HEK293 (cell line): ENCODE measurements at regions not wholly inside any gene's neighbourhood (a gene's known extent, or its start where the extent isn't known, plus 50 kb on each side); places are given as distances from the start of the nearest gene placed in this dataset.
A peak's percentile ranks its signal among the peaks of the same experiment; 100 is the strongest.

Experiments used
- CTCF ChIA-PET: fragments of 350-600 bp; formaldehyde crosslinking; extraction: SDS; loops from one replicate; lab custom pipeline; 2021; ENCODE audit warnings: antibody characterized with exemption; lab: Yijun Ruan, JAX
- POLR2A ChIA-PET: fragments of 300-600 bp; formaldehyde crosslinking; extraction: SDS; loops from one replicate; lab custom pipeline; 2020; ENCODE audit warnings: antibody characterized with exemption, inconsistent platforms; lab: Yijun Ruan, JAX
- H3K27ac ChIP-seq: fragments of 200-500 bp; sonication (Bioruptor generic); 2 replicates; pipeline ENCODE4 v1.5.1; 2014; ENCODE audit warnings: low read depth, low read length, control low read depth, inconsistent platforms; ENCODE audit errors: extremely low read depth
- H3K36me3 ChIP-seq, 2 experiments: fragments of 200-500 bp in 1 of 2; sonication (Bioruptor generic) in 1 of 2; 1 replicate in 1 of 2; 2 replicates in 1 of 2; pipeline ENCODE4 v1.5.1; 2014 to 2017; ENCODE audit warnings: inconsistent platforms in 2 of 2, low read length in 2 of 2; ENCODE audit not compliant: control insufficient read depth in 2 of 2, insufficient read depth in 1 of 2
- H3K4me1 ChIP-seq: fragments of 200-500 bp; sonication (Bioruptor generic); 2 replicates; pipeline ENCODE4 v1.5.1; 2014; ENCODE audit warnings: mild to moderate bottlenecking, low read length, inconsistent platforms; ENCODE audit not compliant: control insufficient read depth, insufficient read depth
- H3K4me3 ChIP-seq: 2 replicates; pipeline ENCODE4 v1.5.1; 2011; ENCODE audit warnings: low read depth, mild to moderate bottlenecking, control low read depth, low read length, moderate library complexity
- H3K9me3 ChIP-seq: fragments of 200-500 bp; sonication (Bioruptor generic); 2 replicates; pipeline ENCODE4 v1.5.1; 2014; ENCODE audit warnings: low read depth, low read length, inconsistent platforms; ENCODE audit not compliant: control insufficient read depth, insufficient read depth
- GLIS1 ChIP-seq: fragments of 450-650 bp; formaldehyde crosslinking; IDR thresholded peaks from 2 replicates; pipeline ENCODE4 v1.5.1; 2016; ENCODE audit warnings: missing biosample characterization, missing genetic modification characterization
- KLF8 ChIP-seq: fragments of 450-650 bp; formaldehyde crosslinking; IDR thresholded peaks from 2 replicates; pipeline ENCODE4 v1.5.1; 2016; ENCODE audit warnings: missing biosample characterization, missing genetic modification characterization
- ZBTB21 ChIP-seq: fragments of 450-650 bp; formaldehyde crosslinking; IDR thresholded peaks from 2 replicates; pipeline ENCODE4 v1.5.1; 2017; ENCODE audit warnings: missing biosample characterization, missing genetic modification characterization
- ZNF132 ChIP-seq: fragments of 450-650 bp; formaldehyde crosslinking; IDR thresholded peaks from 2 replicates; pipeline ENCODE4 v1.5.1; 2017; ENCODE audit warnings: missing biosample characterization, missing genetic modification characterization, borderline replicate concordance
- ZNF175 ChIP-seq: fragments of 450-650 bp; formaldehyde crosslinking; IDR thresholded peaks from 2 replicates; pipeline ENCODE4 v1.5.1; 2016; ENCODE audit warnings: missing biosample characterization, missing genetic modification characterization
- ZNF184 ChIP-seq: fragments of 450-650 bp; IDR thresholded peaks from 2 replicates; pipeline ENCODE4 v1.5.1; 2018; ENCODE audit warnings: missing biosample characterization, mild to moderate bottlenecking, missing genetic modification characterization
- ZNF221 ChIP-seq: fragments of 450-650 bp; formaldehyde crosslinking; IDR thresholded peaks from 2 replicates; pipeline ENCODE4 v1.5.1; 2017; ENCODE audit warnings: missing biosample characterization, missing genetic modification characterization, borderline replicate concordance
- ZNF239 ChIP-seq: fragments of 450-650 bp; formaldehyde crosslinking; IDR thresholded peaks from 2 replicates; pipeline ENCODE4 v1.5.1; 2016; ENCODE audit warnings: missing biosample characterization, missing genetic modification characterization
- ZNF776 ChIP-seq: fragments of 450-650 bp; formaldehyde crosslinking; IDR thresholded peaks from 2 replicates; pipeline ENCODE4 v1.5.0; 2017; ENCODE audit warnings: missing biosample characterization, missing genetic modification characterization, borderline replicate concordance
- ZNF791 ChIP-seq: fragments of 450-650 bp; formaldehyde crosslinking; IDR thresholded peaks from 2 replicates; pipeline ENCODE4 v1.5.1; 2016; ENCODE audit warnings: missing biosample characterization, missing genetic modification characterization
- ZSCAN16 ChIP-seq: fragments of 450-650 bp; formaldehyde crosslinking; IDR thresholded peaks from 2 replicates; pipeline ENCODE4 v1.5.1; 2016; ENCODE audit warnings: missing biosample characterization, missing genetic modification characterization
- TF ChIP-seq, protein P1 (sequence below): fragments of 450-650 bp; formaldehyde crosslinking; IDR thresholded peaks from 2 replicates; pipeline ENCODE4 v1.5.1; 2017; ENCODE audit warnings: missing biosample characterization, mild to moderate bottlenecking, missing genetic modification characterization, moderate library complexity
- TF ChIP-seq, protein P2 (sequence below): fragments of 450-650 bp; formaldehyde crosslinking; IDR thresholded peaks from 2 replicates; pipeline ENCODE4 v1.5.1; 2016; ENCODE audit warnings: missing biosample characterization, missing genetic modification characterization
- TF ChIP-seq, protein P3 (sequence below): fragments of 450-650 bp; formaldehyde crosslinking; IDR thresholded peaks from 2 replicates; pipeline ENCODE4 v1.5.1; 2016; ENCODE audit warnings: missing biosample characterization, missing genetic modification characterization
- TF ChIP-seq, protein P4 (sequence below): fragments of 450-650 bp; formaldehyde crosslinking; IDR thresholded peaks from 2 replicates; pipeline ENCODE4 v1.5.1; 2016; ENCODE audit warnings: missing biosample characterization, missing genetic modification characterization
- TF ChIP-seq, protein P5 (sequence below): fragments of 450-650 bp; formaldehyde crosslinking; IDR thresholded peaks from 2 replicates; pipeline ENCODE4 v1.5.1; 2016; ENCODE audit warnings: missing biosample characterization, missing genetic modification characterization
- TF ChIP-seq, protein P6 (sequence below): fragments of 450-650 bp; formaldehyde crosslinking; IDR thresholded peaks from 2 replicates; pipeline ENCODE4 v1.5.1; 2016; ENCODE audit warnings: missing biosample characterization, missing genetic modification characterization
- TF ChIP-seq, protein P7 (sequence below): IDR thresholded peaks from 2 replicates; pipeline ENCODE4 v1.6.1; 2011; ENCODE audit warnings: mild to moderate bottlenecking, low read depth, low read length, borderline replicate concordance
- TF ChIP-seq, protein P8 (sequence below): fragments of 450-650 bp; formaldehyde crosslinking; IDR thresholded peaks from 2 replicates; pipeline ENCODE4 v1.5.1; 2016; ENCODE audit warnings: missing biosample characterization, missing genetic modification characterization

DNA sequence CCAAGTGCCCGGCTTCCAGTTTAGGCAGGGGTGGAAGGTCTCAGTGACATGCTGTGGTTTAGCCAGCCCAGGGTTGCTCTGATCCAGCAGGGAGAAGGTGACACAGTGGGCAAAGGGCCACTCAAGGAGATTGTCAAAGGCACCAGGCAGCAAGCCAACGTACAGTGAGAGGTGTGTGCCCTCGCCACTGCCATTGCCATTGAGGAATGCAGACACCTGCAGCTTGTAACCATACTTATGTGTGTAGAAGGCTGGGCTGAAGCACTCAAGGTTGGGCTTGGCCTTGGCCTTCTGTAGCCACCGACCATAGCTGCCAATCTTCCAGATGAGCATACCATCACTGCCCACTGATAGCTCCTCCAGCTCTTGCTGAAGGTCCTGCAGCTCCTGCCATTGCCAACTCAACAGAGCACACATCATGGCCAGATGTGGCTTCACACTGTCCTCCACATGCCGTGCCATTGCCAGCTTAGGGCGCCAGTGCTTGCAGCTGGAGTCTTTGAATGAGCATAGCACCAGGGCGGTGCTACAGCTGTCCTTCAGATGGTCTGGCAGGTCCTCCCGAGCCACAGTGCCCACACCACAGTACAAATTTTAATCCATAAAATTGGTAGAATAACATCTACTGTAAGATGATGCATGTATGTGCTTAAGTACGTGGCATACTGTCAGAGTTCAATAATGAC is 59.7 kb upstream of the HMHB1 start:
- Histone ChIP-seq H3K4me1 (no peaks in the 10 kb centered on the region), H3K4me3 (no peak overlapping the region), H3K27ac (no peak overlapping the region), H3K9me3 (no peaks in the 10 kb centered on the region), H3K36me3 (no peaks in the 10 kb centered on the region)
- ChIA-PET POLR2A (no interaction called here), CTCF (no interaction called here)
- TF ChIP-seq ZNF221 (tag by site-specific recombination) (no peak), ZNF132 (tag by site-specific recombination) (no peak), GLIS1 (tag by site-specific recombination) (no peak), ZNF776 (tag by site-specific recombination) (no peak)
- TF ChIP-seq, protein P1, sequence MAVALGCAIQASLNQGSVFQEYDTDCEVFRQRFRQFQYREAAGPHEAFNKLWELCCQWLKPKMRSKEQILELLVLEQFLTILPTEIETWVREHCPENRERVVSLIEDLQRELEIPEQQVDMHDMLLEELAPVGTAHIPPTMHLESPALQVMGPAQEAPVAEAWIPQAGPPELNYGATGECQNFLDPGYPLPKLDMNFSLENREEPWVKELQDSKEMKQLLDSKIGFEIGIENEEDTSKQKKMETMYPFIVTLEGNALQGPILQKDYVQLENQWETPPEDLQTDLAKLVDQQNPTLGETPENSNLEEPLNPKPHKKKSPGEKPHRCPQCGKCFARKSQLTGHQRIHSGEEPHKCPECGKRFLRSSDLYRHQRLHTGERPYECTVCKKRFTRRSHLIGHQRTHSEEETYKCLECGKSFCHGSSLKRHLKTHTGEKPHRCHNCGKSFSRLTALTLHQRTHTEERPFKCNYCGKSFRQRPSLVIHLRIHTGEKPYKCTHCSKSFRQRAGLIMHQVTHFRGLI (tag by site-specific recombination), result peak; percentile 59; the same call in 1 of the 2 replicates

DNA sequence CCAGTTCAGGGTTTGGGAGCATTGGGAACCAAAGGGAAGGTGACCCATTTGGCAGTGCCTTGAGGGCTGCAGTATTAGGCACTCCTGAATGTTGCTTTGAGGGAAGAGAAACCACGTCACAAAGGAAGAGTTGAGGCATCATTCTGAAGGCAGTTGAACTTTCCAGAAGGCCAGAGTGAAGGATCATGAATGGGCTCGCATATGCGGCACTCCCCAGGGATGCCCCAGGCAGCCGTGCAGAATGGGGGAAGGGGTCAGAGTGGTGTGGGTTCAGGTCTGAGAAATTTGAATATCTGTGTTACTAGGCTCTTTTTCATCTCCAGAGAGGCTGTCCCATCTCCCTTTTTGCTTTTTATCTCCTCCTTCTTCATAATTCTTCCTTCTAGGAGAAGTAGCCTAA is 60.6 kb upstream of the HMHB1 start:
- Histone ChIP-seq H3K4me1 (no peaks in the 10 kb centered on the region), H3K36me3 (no peaks in the 10 kb centered on the region), H3K9me3 (no peaks in the 10 kb centered on the region), H3K4me3 (no peak overlapping the region), H3K27ac (no peak overlapping the region)
- ChIA-PET POLR2A (no interaction called here), CTCF (no interaction called here)
- TF ChIP-seq, protein P2, sequence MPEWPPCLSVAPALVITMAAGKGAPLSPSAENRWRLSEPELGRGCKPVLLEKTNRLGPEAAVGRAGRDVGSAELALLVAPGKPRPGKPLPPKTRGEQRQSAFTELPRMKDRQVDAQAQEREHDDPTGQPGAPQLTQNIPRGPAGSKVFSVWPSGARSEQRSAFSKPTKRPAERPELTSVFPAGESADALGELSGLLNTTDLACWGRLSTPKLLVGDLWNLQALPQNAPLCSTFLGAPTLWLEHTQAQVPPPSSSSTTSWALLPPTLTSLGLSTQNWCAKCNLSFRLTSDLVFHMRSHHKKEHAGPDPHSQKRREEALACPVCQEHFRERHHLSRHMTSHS, result no peak
- no peak for TF ChIP-seq ZSCAN16 (tag by site-specific recombination)
- TF ChIP-seq, protein P3, sequence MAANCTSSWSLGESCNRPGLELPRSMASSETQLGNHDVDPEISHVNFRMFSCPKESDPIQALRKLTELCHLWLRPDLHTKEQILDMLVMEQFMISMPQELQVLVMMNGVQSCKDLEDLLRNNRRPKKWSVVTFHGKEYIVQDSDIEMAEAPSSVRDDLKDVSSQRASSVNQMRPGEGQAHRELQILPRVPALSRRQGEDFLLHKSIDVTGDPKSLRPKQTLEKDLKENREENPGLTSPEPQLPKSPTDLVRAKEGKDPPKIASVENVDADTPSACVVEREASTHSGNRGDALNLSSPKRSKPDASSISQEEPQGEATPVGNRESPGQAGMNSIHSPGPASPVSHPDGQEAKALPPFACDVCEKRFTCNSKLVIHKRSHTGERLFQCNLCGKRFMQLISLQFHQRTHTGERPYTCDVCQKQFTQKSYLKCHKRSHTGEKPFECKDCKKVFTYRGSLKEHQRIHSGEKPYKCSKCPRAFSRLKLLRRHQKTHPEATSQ, result no peak
- no peak for TF ChIP-seq ZNF175
- TF ChIP-seq, protein P4, sequence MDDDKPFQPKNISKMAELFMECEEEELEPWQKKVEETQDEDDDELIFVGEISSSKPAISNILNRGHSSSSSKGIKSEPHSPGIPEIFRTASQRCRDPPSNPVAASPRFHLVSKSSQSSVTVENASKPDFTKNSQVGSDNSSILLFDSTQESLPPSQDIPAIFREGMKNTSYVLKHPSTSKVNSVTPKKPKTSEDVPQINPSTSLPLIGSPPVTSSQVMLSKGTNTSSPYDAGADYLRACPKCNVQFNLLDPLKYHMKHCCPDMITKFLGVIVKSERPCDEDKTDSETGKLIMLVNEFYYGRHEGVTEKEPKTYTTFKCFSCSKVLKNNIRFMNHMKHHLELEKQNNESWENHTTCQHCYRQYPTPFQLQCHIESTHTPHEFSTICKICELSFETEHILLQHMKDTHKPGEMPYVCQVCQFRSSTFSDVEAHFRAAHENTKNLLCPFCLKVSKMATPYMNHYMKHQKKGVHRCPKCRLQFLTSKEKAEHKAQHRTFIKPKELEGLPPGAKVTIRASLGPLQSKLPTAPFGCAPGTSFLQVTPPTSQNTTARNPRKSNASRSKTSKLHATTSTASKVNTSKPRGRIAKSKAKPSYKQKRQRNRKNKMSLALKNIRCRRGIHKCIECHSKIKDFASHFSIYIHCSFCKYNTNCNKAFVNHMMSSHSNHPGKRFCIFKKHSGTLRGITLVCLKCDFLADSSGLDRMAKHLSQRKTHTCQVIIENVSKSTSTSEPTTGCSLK (tag by site-specific recombination), result no peak
- TF ChIP-seq, protein P5, sequence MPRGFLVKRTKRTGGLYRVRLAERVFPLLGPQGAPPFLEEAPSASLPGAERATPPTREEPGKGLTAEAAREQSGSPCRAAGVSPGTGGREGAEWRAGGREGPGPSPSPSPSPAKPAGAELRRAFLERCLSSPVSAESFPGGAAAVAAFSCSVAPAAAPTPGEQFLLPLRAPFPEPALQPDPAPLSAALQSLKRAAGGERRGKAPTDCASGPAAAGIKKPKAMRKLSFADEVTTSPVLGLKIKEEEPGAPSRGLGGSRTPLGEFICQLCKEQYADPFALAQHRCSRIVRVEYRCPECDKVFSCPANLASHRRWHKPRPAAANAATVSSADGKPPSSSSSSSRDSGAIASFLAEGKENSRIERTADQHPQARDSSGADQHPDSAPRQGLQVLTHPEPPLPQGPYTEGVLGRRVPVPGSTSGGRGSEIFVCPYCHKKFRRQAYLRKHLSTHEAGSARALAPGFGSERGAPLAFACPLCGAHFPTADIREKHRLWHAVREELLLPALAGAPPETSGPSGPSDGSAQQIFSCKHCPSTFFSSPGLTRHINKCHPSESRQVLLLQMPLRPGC (tag by site-specific recombination), result no peak
- no peak for TF ChIP-seq KLF8 (tag by site-specific recombination)
- no peak for TF ChIP-seq ZNF791 (tag by site-specific recombination)
- no peak for TF ChIP-seq ZNF184 (tag by site-specific recombination)
- TF ChIP-seq ZBTB21, result no peak
- TF ChIP-seq, protein P6, sequence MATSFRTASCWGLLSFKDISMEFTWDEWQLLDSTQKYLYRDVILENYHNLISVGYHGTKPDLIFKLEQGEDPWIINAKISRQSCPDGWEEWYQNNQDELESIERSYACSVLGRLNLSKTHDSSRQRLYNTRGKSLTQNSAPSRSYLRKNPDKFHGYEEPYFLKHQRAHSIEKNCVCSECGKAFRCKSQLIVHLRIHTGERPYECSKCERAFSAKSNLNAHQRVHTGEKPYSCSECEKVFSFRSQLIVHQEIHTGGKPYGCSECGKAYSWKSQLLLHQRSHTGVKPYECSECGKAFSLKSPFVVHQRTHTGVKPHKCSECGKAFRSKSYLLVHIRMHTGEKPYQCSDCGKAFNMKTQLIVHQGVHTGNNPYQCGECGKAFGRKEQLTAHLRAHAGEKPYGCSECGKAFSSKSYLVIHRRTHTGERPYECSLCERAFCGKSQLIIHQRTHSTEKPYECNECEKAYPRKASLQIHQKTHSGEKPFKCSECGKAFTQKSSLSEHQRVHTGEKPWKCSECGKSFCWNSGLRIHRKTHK (tag by site-specific recombination), result no peak
- TF ChIP-seq, protein P7, sequence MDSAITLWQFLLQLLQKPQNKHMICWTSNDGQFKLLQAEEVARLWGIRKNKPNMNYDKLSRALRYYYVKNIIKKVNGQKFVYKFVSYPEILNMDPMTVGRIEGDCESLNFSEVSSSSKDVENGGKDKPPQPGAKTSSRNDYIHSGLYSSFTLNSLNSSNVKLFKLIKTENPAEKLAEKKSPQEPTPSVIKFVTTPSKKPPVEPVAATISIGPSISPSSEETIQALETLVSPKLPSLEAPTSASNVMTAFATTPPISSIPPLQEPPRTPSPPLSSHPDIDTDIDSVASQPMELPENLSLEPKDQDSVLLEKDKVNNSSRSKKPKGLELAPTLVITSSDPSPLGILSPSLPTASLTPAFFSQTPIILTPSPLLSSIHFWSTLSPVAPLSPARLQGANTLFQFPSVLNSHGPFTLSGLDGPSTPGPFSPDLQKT, result no peak
- TF ChIP-seq, protein P8, sequence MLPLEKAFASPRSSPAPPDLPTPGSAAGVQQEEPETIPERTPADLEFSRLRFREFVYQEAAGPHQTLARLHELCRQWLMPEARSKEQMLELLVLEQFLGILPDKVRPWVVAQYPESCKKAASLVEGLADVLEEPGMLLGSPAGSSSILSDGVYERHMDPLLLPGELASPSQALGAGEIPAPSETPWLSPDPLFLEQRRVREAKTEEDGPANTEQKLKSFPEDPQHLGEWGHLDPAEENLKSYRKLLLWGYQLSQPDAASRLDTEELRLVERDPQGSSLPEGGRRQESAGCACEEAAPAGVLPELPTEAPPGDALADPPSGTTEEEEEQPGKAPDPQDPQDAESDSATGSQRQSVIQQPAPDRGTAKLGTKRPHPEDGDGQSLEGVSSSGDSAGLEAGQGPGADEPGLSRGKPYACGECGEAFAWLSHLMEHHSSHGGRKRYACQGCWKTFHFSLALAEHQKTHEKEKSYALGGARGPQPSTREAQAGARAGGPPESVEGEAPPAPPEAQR (tag by site-specific recombination), result no peak
- TF ChIP-seq ZNF239, result no peak
